Suprapubic skin (tissue), 4 donors: ENCODE measurements at regions not wholly inside any gene's neighbourhood (a gene's known extent, or its start where the extent isn't known, plus 50 kb on each side); places are given as distances from the start of the nearest gene placed in this dataset.
"Not testable (repeated sequence)": the region's sequence is repeated elsewhere in the genome, so short reads cannot be mapped to it uniquely, and the experiment has no call there.

Source experiments
- DNase-seq, 2 donors: peaks; one replicate each; pipeline ENCODE4 v3.0.0-alpha.2; 2019; ENCODE audit warnings: low spot score in 2 of 2
- H3K27ac ChIP-seq: fragments of 200-600 bp; sonication (generic); one replicate; pipeline ENCODE4 v1.5.1; 2019
- H3K27me3 ChIP-seq: fragments of 200-600 bp; sonication (generic); one replicate; pipeline ENCODE4 v1.5.1; 2019
- H3K36me3 ChIP-seq: fragments of 200-600 bp; sonication (generic); one replicate; pipeline ENCODE4 v1.5.1; 2019
- H3K4me1 ChIP-seq: fragments of 200-600 bp; sonication (generic); one replicate; pipeline ENCODE4 v1.5.1; 2019
- H3K4me3 ChIP-seq: fragments of 200-600 bp; sonication (generic); one replicate; pipeline ENCODE4 v1.5.1; 2019; ENCODE audit warnings: mild to moderate bottlenecking
- H3K9me3 ChIP-seq: fragments of 200-600 bp; sonication (generic); one replicate; pipeline ENCODE4 v1.5.1; 2019
- EP300 ChIP-seq: sonication (generic); formaldehyde crosslinking; IDR thresholded peaks from one replicate; pipeline ENCODE4 v1.6.1; 2017; ENCODE audit warnings: antibody characterized with exemption
- POLR2A ChIP-seq, 2 donors: fragments of 450-650 bp; IDR thresholded peaks; one replicate each; pipeline ENCODE4 v1.6.1; 2017; ENCODE audit warnings: antibody characterized with exemption in 2 of 2, mild to moderate bottlenecking in 2 of 2, moderate library complexity in 2 of 2
- POLR2AphosphoS5 ChIP-seq, 3 donors: sonication (generic); formaldehyde crosslinking; IDR thresholded peaks; one replicate each; pipeline ENCODE4 v1.6.1; 2017; ENCODE audit warnings: antibody characterized with exemption in 3 of 3
- WGBS: methylation state at CpG from one replicate; pipeline ENCODE4 v1.1.5; 2018; 5-methylcytosine and 5-hydroxymethylcytosine counted together
- TF ChIP-seq, protein P1 (sequence below), 2 donors: fragments of 200-600 bp in 1 of 2; fragments of 450-650 bp in 1 of 2; sonication (generic) in 1 of 2; IDR thresholded peaks; one replicate each; pipeline ENCODE4 v1.5.1; 2016 to 2019; ENCODE audit warnings: antibody characterized with exemption in 2 of 2, mild to moderate bottlenecking in 1 of 2, moderate library complexity in 1 of 2

DNA sequence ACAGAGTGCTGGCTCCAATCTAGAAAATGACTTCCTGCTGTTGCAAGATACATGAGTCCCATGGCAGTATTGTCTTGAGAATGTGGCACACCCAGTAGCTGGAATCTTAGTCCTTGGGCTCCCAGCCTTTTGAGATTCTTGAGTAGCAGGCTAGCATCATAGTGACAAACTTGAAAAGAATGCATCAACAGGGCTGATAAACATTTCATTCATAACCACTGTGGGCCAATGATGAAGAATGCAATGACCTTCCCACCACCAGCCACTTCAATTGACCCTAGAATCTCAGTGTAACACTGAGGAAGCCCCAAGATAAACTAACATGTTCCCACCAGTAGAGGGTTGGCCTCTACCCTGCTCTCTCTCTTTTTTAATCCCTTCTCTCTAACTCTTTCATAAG is 329.3 kb downstream of the GBA3 start:
- H3K36me3 ChIP-seq, result no peaks in the 10 kb centered on the region
- no peaks in the 10 kb centered on the region for H3K9me3 ChIP-seq
- H3K4me3 ChIP-seq, result no peak overlapping the region
- no peaks in the 10 kb centered on the region for H3K4me1 ChIP-seq
- TF ChIP-seq, protein P1, sequence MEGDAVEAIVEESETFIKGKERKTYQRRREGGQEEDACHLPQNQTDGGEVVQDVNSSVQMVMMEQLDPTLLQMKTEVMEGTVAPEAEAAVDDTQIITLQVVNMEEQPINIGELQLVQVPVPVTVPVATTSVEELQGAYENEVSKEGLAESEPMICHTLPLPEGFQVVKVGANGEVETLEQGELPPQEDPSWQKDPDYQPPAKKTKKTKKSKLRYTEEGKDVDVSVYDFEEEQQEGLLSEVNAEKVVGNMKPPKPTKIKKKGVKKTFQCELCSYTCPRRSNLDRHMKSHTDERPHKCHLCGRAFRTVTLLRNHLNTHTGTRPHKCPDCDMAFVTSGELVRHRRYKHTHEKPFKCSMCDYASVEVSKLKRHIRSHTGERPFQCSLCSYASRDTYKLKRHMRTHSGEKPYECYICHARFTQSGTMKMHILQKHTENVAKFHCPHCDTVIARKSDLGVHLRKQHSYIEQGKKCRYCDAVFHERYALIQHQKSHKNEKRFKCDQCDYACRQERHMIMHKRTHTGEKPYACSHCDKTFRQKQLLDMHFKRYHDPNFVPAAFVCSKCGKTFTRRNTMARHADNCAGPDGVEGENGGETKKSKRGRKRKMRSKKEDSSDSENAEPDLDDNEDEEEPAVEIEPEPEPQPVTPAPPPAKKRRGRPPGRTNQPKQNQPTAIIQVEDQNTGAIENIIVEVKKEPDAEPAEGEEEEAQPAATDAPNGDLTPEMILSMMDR (IDR thresholded peaks at IDR 0.05), result no peak
- no peak for TF ChIP-seq EP300
- no peak for TF ChIP-seq POLR2A (IDR thresholded peaks at IDR 0.05)
- no peak for TF ChIP-seq POLR2AphosphoS5 (IDR thresholded peaks at IDR 0.05)
- H3K27me3 ChIP-seq, result no peaks in the 10 kb centered on the region
- no peak overlapping the region for H3K27ac ChIP-seq
- DNase-seq, result no peak

DNA sequence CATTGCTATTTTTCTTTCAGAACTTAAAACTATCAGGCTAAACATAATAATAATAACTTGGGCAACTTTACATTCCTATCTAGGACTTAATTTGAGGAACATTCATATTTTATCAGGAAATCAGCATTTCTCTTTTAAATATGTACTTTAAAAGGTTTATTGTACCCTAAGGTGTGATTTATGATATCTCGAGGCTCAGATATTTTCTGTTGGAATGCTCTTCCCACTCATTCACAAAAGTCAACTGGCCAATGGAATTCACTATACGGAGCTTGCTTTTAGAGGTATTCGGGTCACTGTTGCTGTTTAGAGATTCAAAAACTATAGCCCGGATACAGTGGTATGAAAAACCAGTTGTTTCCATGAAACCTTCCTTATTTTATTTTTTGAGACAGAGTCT is 328.3 kb downstream of the GBA3 start:
- TF ChIP-seq POLR2AphosphoS5 (IDR thresholded peaks at IDR 0.05), result no peak
- TF ChIP-seq, protein P1 (IDR thresholded peaks at IDR 0.05), result no peak
- no peak for TF ChIP-seq EP300
- TF ChIP-seq POLR2A (IDR thresholded peaks at IDR 0.05), result no peak
- Histone ChIP-seq H3K9me3 (no peaks in the 10 kb centered on the region), H3K27me3 (no peaks in the 10 kb centered on the region), H3K4me3 (no peak overlapping the region), H3K36me3 (no peaks in the 10 kb centered on the region), H3K27ac (no peak overlapping the region), H3K4me1 (no peaks in the 10 kb centered on the region)
- DNase-seq, result no peak
- WGBS, result 53% methylated on average over 4 of the region's 4 CpGs

DNA sequence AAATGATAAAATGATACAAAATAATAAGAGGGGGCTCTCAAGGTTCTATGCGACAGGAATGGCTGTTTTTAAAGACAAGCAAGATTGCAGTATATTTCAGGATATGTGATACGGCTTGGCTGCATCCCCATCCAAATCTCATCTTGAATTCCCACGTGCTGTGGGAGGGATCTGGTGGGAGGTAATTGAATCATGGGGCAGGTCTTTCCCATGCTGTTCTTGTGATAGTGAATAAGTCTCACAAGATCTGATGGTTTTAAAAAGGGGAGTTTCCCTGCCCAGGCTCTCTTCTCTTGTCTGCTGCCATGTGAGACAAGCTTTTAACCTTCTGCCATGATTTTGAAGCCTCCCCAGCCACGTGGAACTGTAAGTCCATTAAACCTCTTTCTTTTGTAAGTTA is 327.7 kb downstream of the GBA3 start:
- DNase-seq, result not testable (repeated sequence)
- 68% methylated on average over 4 of the region's 4 CpGs for WGBS

DNA sequence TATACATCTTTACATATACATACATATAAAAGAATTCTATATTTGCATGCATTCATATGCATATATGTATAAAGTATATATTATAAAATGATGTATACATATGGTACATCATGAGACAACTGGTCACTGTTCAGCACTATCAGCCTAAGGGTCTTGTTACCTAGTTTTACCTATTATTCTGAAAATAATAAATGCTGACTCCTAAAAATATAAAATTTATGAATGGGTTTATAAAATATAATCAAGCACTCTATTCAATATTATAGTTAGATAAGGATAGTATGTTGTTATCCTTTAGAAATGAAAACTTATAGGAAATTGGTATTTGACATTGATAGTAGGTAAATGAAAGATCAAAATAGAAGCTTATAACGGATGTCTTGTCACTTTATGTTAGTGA is 324.2 kb downstream of the GBA3 start:
- 93% methylated on average over 1 of the region's 1 CpG for WGBS
- TF ChIP-seq, protein P1 (IDR thresholded peaks at IDR 0.05), result no peak
- TF ChIP-seq POLR2A (IDR thresholded peaks at IDR 0.05), result no peak
- no peak for TF ChIP-seq POLR2AphosphoS5 (IDR thresholded peaks at IDR 0.05)
- TF ChIP-seq EP300, result no peak
- no peaks in the 10 kb centered on the region for H3K27me3 ChIP-seq
- H3K4me1 ChIP-seq, result no peaks in the 10 kb centered on the region
- no peaks in the 10 kb centered on the region for H3K9me3 ChIP-seq
- H3K27ac ChIP-seq, result no peak overlapping the region
- no peak for DNase-seq
- H3K4me3 ChIP-seq, result no peak overlapping the region
- no peaks in the 10 kb centered on the region for H3K36me3 ChIP-seq

More for the DNA sequence above, 327.7 kb downstream of the GBA3 start:
- H3K9me3 ChIP-seq, H3K36me3 ChIP-seq, H3K4me1 ChIP-seq, H3K27me3 ChIP-seq, H3K27ac ChIP-seq, H3K4me3 ChIP-seq: not testable (repeated sequence)

DNA sequence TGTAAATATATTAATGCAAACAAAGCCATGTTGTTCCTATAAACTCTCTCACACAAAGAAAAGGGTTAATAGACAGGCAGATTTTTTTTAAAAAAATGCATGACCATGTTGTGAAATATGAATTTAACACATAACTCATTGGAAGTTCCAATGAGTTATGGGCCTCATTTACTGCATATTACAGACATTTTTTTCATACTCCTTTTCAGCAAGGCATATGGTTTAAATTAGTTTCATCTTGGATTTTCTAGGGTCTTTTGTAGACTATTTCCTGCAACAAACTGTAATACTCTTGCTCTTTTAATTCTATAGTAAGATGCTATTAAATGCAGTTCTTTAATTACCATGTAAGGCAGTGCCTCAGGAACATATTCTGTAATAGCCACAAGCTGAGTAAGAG is 323.1 kb downstream of the GBA3 start:
- Histone ChIP-seq H3K27me3 (no peaks in the 10 kb centered on the region), H3K4me3 (no peak overlapping the region), H3K36me3 (no peaks in the 10 kb centered on the region), H3K9me3 (no peaks in the 10 kb centered on the region), H3K27ac (no peak overlapping the region), H3K4me1 (no peaks in the 10 kb centered on the region)
- DNase-seq, result no peak
- no peak for TF ChIP-seq POLR2A (IDR thresholded peaks at IDR 0.05)
- no peak for TF ChIP-seq EP300
- no peak for TF ChIP-seq POLR2AphosphoS5 (IDR thresholded peaks at IDR 0.05)
- TF ChIP-seq, protein P1 (IDR thresholded peaks at IDR 0.05), result no peak

DNA sequence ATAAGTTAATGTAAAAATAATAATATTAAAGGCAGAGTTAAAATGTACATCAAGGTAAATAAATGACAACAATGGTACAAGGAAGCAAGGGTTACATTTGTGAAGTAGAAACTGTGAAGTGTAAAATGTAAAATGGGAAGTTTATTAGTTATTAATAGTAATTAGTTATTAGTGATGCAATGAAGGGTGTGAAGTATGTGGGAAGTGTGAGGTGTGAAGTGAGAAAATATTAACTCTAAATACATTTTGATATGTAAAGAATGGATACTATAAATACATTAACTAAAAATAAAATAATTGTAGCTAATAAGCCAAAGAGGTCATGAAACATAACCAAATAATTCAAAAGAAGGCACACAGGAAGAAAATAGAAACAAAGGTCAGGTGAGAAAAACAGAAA is 316.4 kb downstream of the GBA3 start:
- Histone ChIP-seq H3K9me3 (no peaks in the 10 kb centered on the region), H3K27me3 (no peaks in the 10 kb centered on the region)

More for the DNA sequence above, 316.4 kb downstream of the GBA3 start:
- H3K27ac ChIP-seq, result no peak overlapping the region
- no peak overlapping the region for H3K4me3 ChIP-seq
- no peak for DNase-seq
- H3K4me1 ChIP-seq, result no peaks in the 10 kb centered on the region
- H3K36me3 ChIP-seq, result no peaks in the 10 kb centered on the region
- TF ChIP-seq, protein P1 (IDR thresholded peaks at IDR 0.05), result no peak
- no peak for TF ChIP-seq POLR2A (IDR thresholded peaks at IDR 0.05)
- no peak for TF ChIP-seq EP300
- TF ChIP-seq POLR2AphosphoS5 (IDR thresholded peaks at IDR 0.05), result no peak
